ENCODE measurements at regions not wholly inside any gene's neighbourhood (a gene's known extent, or its start where the extent isn't known, plus 50 kb on each side); places are given as distances from the start of the nearest gene placed in this dataset.

DNA sequence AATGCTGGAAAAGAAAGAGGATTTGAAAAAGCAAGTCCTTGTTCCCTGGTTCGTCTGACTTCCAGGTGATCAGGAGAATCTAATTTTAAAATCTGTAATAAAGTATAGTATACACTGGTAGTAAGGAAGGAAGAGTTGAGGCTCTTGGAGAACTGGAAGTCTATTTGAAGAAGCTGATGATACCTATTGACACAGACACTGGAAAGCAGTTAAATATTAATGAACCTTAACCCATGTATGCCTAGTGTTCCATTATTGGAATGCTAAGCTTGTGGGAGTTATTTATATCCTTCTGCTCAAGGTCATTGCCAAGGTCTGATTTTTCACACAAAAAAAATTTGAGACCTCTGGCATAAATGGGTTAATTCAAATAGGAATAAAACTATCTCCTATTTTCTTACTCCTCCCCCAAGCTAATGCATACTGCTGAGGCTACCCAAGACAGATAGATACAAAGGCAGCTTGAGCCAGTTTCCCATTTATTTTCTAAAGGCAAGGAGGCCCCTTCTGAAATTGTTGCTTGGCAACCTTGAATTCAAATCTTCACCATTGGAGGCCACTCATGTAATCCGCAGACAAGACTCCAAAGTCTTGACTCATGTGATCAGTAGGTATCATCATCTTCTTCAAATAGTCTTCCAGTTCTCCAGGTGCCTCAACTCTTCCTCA, 110.2 kb downstream of the FZD1 start:
- in situ Hi-C loops (cut with MboI; ENCODE audit: low pct_unique_long_range_greater_than_20kb, low sequenced_read_pairs, unreplicated experiment): no loop called here
- TF ChIP-seq, protein P1, sequence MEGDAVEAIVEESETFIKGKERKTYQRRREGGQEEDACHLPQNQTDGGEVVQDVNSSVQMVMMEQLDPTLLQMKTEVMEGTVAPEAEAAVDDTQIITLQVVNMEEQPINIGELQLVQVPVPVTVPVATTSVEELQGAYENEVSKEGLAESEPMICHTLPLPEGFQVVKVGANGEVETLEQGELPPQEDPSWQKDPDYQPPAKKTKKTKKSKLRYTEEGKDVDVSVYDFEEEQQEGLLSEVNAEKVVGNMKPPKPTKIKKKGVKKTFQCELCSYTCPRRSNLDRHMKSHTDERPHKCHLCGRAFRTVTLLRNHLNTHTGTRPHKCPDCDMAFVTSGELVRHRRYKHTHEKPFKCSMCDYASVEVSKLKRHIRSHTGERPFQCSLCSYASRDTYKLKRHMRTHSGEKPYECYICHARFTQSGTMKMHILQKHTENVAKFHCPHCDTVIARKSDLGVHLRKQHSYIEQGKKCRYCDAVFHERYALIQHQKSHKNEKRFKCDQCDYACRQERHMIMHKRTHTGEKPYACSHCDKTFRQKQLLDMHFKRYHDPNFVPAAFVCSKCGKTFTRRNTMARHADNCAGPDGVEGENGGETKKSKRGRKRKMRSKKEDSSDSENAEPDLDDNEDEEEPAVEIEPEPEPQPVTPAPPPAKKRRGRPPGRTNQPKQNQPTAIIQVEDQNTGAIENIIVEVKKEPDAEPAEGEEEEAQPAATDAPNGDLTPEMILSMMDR (IDR thresholded peaks at IDR 0.05; ENCODE audit: extremely low read depth, insufficient read depth, missing control alignments): no peak
- DNase-seq (ENCODE audit: low spot score): no peak

GRCh38 chr7:91375378-91375777, 111.1 kb downstream of the FZD1 start:
- DNase-seq (ENCODE audit: low spot score): no peak
- in situ Hi-C loops (cut with MboI; ENCODE audit: low pct_unique_long_range_greater_than_20kb, low sequenced_read_pairs, unreplicated experiment): no loop called here
- TF ChIP-seq, protein P1 (IDR thresholded peaks at IDR 0.05; ENCODE audit: extremely low read depth, insufficient read depth, missing control alignments): no peak

- DNase-seq (ENCODE audit: low spot score): no peak
- TF ChIP-seq, protein P1 (IDR thresholded peaks at IDR 0.05; ENCODE audit: extremely low read depth, insufficient read depth, missing control alignments): no peak
- in situ Hi-C loops (cut with MboI; ENCODE audit: low pct_unique_long_range_greater_than_20kb, low sequenced_read_pairs, unreplicated experiment): no loop called here
Measured at GRCh38 chr7:91378131-91378530, 113.9 kb downstream of the FZD1 start.

DNA sequence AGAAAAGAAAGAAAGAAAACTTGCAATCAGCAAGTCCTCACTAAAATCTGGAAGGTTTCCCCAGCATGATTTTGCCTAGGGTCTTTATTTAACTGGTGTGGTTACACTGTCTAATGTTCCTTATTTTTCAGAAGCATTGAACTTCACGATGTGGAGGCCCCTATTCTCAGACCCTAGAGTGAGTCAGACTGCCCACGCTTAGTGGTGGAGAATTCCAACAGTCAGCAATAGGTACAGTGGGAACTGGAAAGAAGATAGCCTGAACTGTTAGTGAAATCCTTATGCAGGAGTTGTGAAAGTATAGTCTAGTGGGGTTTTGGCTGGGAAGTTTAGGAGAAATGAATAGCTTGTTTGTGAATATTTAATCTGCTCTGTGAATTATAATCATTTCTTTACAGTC, 115.0 kb downstream of the FZD1 start:
- in situ Hi-C loops (cut with MboI; ENCODE audit: low pct_unique_long_range_greater_than_20kb, low sequenced_read_pairs, unreplicated experiment): no loop called here
- no peak for DNase-seq (ENCODE audit: low spot score)
- TF ChIP-seq, protein P1 (IDR thresholded peaks at IDR 0.05; ENCODE audit: extremely low read depth, insufficient read depth, missing control alignments): no peak

- in situ Hi-C loops (cut with MboI; ENCODE audit: low pct_unique_long_range_greater_than_20kb, low sequenced_read_pairs, unreplicated experiment): no loop called here
- no peak for DNase-seq (ENCODE audit: low spot score)
- TF ChIP-seq, protein P1 (IDR thresholded peaks at IDR 0.05; ENCODE audit: extremely low read depth, insufficient read depth, missing control alignments): no peak
Measured at GRCh38 chr7:91379991-91380390, 115.8 kb downstream of the FZD1 start.

- DNase-seq (ENCODE audit: low spot score): no peak
- in situ Hi-C loops (cut with MboI; ENCODE audit: low pct_unique_long_range_greater_than_20kb, low sequenced_read_pairs, unreplicated experiment): no loop called here
- TF ChIP-seq, protein P1 (IDR thresholded peaks at IDR 0.05; ENCODE audit: extremely low read depth, insufficient read depth, missing control alignments): no peak
Measured at GRCh38 chr7:91383053-91383904, 119.0 kb downstream of the FZD1 start.
